ENCODE measurements at regions not wholly inside any gene's neighbourhood (a gene's known extent, or its start where the extent isn't known, plus 50 kb on each side); places are given as distances from the start of the nearest gene placed in this dataset.

DNA sequence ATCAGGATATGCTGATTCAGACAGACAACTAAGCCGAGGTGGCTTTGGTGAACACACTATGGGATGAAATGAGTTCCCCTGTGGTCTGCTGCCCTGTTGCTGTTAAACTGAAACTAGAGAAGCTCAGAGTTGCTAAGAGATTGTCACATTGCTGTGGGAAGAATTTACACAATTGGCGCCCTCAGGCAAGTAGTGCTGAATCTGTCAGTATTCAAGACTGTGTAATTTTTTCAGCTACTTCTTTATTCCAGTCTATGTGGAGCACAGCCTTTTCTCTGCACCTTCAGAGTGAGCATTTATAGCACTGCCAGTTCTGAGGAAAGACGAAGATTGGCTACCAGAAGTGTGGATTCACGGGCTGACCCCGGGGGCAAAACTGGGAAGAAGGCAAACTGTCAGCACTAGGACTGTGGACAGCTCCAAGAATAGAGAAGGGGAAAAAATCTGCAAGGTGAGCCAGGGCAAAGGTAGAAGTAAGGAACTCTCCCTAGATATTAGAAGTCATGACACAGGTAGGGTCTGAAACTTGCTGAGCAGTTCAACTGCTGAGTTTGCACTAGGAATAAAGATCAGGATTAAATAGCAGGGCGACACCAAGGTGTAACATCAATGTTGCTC, 218.8 kb upstream of the TMPO start:
- DNase-seq, result no peak

- DNase-seq, result no peak
Measured at GRCh38 chr12:98297538-98297937, 217.9 kb upstream of the TMPO start.

DNA sequence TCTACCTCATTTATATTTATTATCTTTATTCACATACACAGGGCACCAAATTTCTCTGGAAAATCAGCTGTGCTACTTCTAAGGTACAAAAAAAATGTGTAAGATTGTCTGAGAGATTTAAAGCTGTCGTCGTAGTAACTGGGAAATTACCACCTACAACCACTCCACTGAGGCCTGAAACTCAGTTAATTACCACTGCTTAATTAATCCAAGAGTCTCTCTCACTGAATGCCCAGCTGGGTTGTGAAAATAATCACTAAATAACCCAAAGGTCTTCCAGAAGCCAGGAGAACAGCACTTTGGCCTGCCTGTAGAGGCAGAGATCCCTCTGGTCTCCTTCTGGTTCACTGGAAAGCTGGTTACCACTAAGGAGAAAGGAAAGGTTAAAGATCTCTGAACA, 207.2 kb upstream of the TMPO start:
- DNase-seq, result no peak

DNA sequence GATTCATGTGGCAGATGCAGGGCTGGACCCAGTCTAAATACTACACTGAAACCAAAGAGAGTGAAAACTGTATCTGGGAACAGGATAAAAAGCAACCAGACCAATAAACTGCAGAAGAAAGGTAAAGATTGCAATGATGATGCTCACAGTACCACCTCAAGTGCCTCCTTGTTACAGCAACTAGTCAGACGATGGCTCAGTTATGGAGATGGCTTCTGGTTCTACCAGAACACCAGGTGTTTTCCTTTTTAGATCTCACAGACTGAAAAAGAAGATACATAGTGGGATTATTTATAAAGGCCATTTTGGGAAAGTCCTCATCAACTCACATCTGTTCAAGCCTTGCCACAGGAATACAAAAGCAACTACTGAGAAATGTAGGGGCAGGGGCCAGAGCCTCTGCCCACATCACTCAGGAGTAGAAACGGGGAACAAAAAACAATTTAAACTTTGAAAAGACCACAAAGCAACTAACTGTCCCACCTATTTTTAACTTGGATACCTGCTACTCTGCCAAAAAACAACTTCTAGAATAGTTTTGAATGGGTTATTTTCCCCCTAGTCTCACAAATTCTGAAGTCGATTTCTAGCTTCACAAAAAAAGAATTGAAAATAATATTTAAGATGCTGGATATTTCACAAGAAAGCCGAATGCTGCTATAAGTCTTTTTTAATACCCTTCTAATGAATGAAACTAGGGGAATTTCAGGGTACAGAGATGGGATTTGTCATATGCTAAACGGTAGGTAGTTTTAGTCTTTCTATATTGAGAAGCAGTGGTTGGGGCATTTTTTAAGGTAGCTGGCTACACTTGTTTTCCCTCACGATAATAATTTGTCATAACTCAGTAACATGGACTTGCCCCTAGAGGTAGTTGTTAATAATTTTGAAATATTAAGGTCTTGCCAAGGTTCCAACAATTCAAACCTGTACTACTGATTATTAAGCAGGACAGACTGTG, 197.2 kb upstream of the TMPO start:
- DNase-seq, result no peak

DNA sequence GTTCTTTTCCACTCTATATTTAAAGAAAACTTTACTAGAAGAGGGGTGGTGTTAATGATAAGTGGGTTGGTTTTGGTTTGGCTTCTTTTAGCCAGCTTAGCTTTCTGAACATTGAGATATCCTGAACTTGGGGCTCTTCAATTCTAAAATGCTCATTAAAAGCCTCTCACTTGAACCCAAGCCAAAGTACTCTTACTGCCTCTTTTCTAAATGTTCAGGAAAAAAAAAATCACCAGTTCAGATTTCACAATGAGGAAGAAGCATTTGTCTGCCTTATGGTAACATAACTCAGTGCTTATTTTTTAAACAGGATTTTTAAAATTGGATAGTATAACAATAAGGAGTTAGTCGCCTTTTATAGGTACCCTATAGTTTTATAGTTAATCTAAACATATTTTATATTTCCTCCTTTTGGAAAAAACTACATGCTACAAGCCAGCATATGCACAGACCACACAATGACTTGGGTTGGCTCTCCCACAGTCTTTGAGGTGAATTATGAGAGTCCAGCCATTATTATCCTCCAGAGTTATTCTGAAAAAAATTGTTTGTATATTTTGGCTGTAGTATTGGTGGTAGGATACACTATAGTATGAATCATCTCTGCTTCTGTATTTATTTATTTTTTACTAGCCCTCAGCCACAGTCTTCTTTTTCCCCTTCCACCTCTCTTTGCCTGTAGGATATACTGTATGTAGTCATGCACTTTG, 195.5 kb upstream of the TMPO start:
- DNase-seq, result no peak

DNA sequence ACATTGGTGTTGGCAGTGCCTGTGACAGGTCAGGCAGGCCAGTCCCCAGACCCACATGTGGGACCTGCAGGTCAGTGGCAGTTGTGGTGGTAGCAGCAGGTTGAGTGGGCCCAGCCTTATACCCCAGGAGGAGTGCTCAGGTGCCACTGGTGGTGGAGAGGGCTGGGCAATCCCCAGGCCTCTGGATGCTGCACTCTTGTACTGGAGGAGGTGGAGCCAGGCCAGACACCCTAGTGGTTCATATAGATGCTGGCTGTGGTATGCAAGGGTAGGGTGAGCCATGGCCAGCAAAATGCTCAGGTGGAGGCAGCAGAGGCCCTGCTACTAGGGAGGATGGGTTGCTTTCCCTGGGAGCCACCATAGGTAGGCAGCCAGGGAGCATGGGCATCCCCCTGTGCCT, 190.4 kb upstream of the TMPO start:
- DNase-seq, result no peak

DNA sequence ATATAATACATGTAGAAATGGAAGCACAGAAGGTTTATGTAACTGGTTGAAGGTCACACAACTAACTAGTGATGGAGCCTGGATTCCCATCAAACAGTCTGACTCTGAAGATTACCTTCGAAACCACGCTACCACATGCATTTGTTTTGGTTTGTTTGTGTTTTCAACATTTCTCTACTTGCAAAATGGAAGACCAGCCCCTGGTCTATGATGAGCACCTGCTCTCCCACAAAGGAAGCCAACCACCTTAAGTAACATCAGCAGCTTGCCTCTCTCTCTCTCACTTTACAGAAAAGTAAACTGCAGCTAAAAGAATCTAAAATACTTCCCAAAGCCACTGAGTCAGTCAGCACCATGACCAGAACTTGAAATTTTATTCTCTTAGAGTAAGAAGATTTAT, 186.9 kb upstream of the TMPO start:
- no peak for DNase-seq

GRCh38 chr12:98329589-98329988, 185.8 kb upstream of the TMPO start:
- DNase-seq, result no peak

- DNase-seq, result no peak
Measured at GRCh38 chr12:98332642-98333041, 182.7 kb upstream of the TMPO start.

- DNase-seq, result no peak
Measured at GRCh38 chr12:98334768-98335167, 180.6 kb upstream of the TMPO start.

GRCh38 chr12:98341026-98341425, 174.4 kb upstream of the TMPO start:
- DNase-seq, result no peak

- no peak for DNase-seq
Measured at GRCh38 chr12:98341732-98342131, 173.7 kb upstream of the TMPO start.

DNA sequence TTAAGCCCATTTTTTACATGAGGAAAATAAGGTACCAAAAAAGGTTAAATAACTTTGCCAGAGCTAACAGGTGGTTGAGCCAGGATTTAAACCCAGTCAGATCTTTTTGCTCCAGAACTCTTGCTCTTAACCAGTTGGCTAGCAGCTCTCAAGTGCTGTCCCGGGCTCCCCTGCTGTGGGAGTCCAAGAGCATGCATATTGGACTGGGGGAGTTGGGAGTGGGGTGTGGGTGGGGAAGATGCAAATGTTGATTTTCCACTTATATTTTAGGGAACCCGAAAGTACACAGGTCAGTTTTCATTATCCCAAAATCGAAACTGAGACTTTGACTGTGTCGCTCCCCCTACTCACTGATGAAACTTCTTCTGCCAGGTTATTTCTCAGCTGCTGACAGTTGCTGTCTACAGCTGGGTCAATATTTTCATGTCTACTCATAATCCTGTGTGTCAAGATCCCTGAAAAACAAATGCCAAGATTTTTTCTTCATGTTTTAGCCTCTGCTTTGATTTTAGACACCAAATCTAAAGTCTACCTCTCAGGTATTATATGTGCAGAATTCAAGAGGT, 172.3 kb upstream of the TMPO start:
- DNase-seq, result no peak

DNA sequence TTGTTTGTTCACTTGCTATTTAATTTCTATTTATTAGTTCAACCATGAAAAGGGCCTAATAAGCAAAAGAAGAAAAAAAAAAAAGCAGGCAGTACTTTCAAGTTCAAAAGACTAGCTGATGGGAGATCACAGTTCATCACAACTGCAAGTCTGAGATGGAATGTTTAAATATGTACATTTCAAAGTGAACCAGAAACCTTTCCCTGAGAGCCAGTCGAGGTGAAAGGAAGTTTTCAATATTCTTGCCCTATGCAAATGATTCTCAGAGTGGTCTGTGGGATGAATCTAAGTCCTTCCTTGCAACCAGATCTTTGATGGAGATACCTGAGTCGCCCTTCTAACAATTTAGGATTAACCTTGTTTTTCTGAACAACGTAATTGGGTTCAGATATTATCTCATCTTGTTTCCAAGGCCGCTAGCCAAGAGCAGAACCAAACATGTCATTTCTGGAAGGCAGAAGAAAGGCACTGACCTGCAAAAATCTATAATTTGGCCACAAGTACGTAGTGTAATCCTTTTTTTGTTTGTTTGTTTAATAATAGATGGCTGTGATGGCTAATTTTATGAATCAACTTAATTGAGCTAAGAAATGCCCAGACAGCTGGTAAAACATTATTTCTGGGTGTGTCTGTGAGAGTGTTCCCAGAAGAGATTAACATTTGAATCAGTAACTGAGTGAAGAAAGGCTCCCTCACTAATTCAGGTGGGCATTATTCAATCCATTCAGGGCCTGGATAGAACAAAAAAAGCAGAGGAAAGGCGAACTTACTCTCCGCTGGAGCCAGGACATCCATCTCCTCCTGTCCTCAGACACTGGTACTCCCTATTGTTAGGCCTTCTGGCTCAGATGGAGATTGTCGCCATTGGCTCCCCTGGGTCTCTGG, 171.1 kb upstream of the TMPO start:
- DNase-seq, result no peak

DNA sequence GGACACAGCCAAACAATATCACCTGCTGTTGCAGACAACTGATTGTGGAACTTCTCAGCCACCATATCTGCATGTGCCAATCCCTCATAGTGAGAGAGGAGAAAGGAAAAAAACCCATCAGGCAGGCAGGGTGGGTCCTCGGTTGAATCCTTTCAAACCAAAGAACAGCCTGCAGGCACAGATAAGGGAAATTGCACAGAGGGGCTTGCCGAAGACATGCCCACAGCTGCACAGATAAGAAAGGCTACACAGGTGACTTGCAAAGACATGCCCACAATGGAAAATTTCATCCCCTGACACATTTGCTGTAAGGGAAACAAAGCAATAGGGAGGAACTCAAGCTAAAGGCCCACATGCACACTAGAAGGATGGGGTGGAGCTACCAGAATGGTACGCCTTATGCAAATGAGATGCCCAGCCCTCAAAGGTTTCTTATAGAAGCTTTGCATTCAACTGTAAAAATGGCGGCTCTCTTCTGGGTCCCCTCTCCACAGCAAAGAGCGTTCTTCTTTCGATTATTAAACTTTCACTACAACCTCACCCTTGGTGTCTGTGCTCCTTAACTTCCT, 170.0 kb upstream of the TMPO start:
- DNase-seq, result no peak

DNA sequence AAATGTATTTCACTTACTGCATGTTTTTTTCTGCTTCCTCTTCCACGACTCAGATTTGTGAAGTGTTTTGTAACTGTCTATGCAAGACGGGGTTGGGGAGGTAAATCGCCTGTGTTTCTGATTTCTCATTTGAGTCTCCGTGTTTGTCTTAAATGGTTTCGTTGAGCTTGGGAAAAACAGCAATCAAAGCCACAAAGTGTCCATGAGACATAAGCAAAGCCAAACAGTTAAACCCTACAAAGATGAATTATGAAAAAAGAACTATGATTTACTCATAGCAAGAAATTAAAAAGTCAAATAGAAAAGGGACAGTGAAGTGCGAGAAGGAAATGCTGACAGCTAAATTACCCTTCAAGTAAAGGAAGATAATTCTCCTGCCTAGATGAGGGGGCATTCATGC, 164.3 kb upstream of the TMPO start:
- no peak for DNase-seq

- no peak for DNase-seq
Measured at GRCh38 chr12:98351784-98352183, 163.6 kb upstream of the TMPO start.

- no peak for DNase-seq
Measured at GRCh38 chr12:98352218-98352811, 163.1 kb upstream of the TMPO start.

DNA sequence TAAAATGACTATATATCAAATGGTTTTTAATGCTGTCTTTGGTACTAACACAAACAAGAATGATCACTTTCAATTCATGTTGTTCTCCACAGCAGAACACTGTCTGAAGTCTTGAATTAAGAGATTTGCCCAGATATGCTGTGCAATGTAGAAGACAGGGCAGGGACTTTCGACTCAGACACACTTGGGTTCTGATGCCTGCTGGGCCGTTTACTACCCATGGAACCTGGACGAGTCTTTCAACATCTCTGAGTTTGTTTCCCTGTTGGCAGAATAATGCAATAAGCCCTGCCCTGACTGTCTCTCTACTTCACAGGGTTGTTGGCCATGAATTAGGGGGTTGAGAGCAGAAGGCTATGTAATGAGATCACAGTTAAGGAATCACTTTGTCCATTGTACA, 162.6 kb upstream of the TMPO start:
- DNase-seq, result no peak

GRCh38 chr12:98354520-98355035, 160.8 kb upstream of the TMPO start:
- no peak for DNase-seq

DNA sequence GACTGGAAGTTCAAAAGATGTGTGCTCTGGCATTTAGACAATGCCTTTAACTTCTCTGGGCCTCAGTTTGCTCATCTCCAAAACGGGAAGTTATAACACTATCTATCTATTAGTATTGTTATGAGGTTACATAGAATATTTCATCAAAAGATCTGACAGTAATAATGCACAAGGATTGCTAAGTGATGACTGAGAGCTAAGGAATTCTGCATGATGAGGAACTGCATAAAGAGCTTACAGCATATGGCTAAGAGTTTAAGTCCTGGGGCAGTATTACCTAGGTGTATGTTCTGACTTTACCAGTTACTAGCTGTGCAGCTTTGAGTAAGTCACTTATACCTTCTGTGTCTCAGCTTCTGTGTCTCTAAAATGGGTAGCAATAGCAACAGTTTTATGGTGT, 160.1 kb upstream of the TMPO start:
- DNase-seq, result no peak
